Stimulated activated CD4-positive, alpha-beta T cell treated with anti-CD3 and anti-CD28 coated beads, Interleukin-4, amount 100 ng/mL, for 24 hours (primary cell): ENCODE measurements at regions not wholly inside any gene's neighbourhood (a gene's known extent, or its start where the extent isn't known, plus 50 kb on each side); places are given as distances from the start of the nearest gene placed in this dataset.
"Not testable (repeated sequence)": the region's sequence is repeated elsewhere in the genome, so short reads cannot be mapped to it uniquely, and the experiment has no call there.

Experiments
- DNase-seq: peaks from one replicate; pipeline ENCODE4 v3.0.0-alpha.2; 2020

DNA sequence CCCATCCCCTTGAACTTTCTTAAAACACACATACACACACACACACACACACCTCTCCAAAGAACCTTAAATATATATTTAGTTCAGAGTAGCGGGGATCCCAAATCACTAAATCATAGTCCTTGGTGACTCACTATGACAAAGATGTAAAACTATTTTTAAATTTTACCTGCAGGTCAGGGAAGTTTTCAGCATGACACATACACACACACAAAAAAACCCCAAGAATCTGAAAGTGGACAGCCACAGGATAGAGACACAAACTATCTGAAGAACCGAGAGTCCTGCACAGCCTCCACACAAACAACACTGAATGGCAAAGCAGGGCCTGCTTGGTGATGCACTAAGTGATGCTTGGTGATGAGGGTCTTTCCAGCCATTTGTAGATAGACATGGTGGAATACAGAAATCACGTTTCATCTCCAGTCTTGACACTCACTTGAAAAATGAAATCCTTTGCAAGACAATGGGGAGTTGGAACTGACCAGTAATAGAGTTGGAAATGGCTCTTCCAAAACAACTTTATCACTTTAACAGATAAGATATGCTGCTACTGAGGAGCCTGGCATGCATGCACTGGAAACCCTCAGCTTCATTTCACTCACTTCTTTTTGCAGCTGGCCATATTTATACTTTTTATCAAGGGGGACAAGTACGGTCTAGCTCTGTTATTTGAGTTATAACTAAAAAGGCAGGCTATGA, 307.3 kb downstream of the RAPGEF2 start:
- no peak for DNase-seq

DNA sequence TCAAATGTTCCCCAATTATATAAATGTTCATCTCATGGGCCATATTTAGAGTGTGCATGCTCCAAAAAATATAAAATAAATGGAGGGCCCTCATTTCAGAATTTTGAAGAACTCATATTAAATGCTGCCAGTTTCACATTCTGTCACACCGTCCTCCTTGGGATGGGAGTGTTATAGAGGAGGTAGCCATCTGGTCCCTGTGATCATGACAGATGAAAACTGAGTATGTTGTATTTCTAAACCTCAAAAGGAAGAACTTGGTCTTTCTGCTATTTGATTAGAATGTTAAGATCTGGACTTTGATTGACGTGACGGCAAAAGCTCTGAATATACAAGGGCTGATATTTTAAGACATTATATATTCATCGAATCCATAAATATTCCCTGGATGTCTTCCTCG, 308.0 kb downstream of the RAPGEF2 start:
- DNase-seq: no peak

GRCh38 chr4:159413306-159413943, 310.5 kb downstream of the RAPGEF2 start:
- no peak for DNase-seq

DNA sequence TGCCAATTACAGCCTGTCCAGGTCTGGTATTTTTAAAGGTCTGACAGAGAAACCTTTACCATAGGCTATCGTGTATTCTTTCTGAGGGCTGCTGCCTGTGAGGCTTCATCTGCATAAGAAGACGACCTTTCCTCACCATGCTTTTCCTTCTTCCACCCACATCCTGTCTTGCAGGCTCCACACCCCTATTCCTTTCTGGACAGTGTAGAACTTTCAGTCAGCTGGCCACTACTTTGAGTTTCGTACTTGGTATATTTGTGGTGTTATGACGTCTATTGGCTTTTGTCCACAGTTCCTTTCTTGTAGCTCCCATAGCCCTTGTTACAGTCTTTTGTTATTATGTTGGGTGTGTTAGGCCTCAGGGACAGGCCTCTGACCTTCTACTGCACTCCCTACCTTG, 311.4 kb downstream of the RAPGEF2 start:
- DNase-seq: no peak

- DNase-seq: no peak
Observed at GRCh38 chr4:159416073-159416472, 313.2 kb downstream of the RAPGEF2 start.

GRCh38 chr4:159416996-159417395, 314.1 kb downstream of the RAPGEF2 start:
- no peak for DNase-seq

DNA sequence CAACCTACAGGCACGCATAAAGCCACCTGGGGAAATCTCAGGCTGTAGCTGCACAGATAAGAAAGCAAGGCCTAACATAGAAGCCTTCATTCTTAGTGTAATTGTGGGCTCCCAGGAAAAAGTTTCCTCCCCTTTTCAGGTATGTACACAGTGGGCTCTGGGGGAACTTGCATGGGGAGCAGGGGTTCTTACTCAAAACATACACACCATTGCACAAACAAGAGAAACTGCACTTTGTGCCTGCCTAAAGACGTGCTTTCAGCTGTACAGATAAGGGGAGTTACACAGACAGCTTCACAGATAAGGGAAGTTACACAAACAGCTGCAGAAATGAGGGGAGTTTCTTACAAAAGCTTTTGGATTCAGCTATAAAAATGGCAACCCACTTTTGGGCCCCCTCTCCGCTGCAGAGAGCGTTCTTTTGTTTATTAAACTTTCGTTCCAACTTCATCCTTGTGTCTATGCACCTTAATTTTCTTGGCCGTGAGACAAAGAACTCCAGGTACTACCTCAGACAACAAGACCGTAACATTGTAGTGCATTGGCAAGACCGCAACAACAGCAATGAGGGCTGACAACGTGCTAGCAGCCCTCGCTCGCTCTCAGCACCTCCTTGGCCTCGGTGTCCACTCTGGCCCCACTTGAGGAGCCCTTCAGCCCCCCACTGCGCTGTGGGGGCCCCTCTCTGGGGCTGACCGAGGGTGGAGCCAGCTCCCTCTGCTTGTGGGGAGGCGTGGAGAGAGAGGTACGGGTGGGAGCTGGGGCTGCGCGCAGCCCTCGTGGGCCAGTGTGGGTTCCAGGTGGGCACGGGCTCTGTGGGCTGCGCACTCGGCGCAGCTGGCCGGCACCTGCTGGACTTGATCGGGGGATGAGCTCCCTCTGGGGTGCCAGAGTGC, 317.5 kb downstream of the RAPGEF2 start:
- DNase-seq: no peak

DNA sequence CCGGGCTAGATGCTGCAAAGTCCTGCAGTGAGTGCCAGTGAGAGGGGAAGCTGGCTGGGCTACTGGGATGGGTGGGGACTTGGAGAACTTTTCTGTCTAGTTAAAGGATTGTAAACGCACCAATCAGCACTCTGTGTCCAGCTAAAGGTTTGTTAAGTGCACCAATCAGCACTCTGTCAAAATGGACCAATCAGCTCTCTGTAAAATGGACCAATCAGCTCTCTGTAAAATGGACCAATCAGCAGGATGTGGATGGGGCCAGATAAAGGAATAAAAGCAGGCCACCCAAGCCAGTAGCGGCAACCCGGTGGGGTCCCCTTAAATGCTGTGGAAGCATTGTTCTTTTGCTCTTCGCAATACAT, 318.2 kb downstream of the RAPGEF2 start:
- not testable (repeated sequence) for DNase-seq

DNA sequence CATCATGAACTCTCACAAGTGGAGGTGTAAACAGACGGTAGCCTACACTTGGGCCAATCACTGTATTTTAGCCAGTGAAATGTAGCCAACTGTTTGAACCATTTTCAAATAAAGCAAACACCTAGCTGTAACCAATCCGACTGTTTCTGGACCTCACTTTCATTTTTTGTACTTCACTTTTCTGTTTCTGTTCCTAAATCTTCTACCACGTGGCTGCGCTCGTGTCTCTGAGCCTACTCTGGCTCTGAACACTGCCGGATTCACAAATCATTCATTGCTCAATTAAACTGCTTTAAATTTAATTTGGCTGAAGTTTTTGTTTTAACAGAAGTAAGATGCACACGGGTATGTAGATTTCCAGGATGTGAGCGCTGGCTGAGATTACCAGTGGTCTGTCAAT, 319.1 kb downstream of the RAPGEF2 start:
- no peak for DNase-seq

GRCh38 chr4:159422626-159423025, 319.7 kb downstream of the RAPGEF2 start:
- DNase-seq: no peak

GRCh38 chr4:159425737-159426305, 322.9 kb downstream of the RAPGEF2 start:
- no peak for DNase-seq

GRCh38 chr4:159428293-159428692, 325.4 kb downstream of the RAPGEF2 start:
- no peak for DNase-seq

- DNase-seq: no peak
Observed at GRCh38 chr4:159428975-159429692, 326.3 kb downstream of the RAPGEF2 start.

DNA sequence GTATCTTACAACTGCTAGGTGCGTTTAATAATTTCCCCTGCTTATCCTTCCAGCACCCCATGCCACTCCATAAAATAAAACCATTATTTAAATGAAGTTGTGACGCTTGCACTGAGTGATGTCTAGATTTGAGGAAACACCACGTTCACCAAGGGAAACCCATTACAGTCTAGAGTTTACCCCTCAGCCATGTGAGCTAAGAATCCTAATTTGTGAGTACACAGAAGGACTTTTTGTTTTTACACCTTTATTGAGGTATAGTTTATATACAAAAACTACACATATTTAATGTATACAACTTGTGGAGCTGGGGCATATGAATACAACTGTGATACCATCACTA, 326.8 kb downstream of the RAPGEF2 start:
- DNase-seq: no peak

- DNase-seq: no peak
Observed at GRCh38 chr4:159430896-159431295, 328.0 kb downstream of the RAPGEF2 start.

DNA sequence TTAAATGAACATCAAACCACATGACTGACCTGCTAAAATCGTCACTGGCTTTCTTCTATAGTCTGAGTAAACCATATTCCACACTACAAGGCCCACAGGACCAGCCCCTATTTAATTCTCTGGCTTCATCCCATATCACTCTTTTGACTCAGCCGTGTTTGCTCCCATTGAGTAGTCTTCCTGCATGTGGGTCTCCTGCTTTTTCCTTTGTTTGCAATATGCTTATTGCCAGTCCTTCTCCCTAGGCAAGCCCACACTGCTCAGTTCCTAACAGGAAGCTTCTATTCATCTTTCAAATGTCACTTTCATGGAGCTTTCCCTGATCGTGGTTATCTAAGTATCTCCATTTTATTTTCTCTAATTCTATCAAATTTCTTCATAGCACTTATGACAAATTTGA, 329.6 kb downstream of the RAPGEF2 start:
- no peak for DNase-seq

GRCh38 chr4:159433337-159433736, 330.5 kb downstream of the RAPGEF2 start:
- DNase-seq: no peak

DNA sequence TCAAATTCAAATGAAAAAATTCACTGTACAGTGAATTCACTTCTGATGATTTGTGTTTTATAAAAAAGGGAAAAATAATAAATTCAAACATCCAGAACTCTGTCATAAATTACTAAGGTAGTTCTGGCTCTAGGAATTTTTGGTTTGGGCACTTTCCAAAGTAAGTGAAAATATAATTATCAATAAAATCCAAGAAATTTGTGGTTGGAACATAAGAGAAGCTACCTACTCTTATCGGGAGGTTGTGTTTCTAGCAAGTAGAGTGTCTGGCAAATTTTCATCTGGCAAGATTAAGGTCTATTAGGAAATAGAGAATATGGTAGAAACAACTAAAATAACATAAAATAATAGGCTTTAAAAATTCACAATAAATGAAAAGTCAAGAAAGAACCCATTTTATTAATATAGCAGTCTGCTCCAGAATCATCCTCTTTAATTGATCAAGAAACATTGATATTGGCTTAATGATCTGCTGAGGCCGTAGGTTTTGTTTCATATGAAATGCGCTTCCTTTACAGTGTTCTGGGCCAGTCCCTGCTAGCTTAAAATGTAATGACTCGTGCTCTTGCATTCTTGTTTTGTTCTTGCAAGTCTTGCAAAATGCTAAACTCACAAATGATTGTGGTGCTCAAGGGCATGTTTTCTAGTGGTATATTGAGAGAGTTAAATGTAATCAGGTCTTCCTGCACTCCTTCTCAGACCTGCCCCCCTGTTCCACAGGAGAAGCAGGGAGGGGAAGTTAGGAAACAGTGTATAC, 331.4 kb downstream of the RAPGEF2 start:
- DNase-seq: no peak

DNA sequence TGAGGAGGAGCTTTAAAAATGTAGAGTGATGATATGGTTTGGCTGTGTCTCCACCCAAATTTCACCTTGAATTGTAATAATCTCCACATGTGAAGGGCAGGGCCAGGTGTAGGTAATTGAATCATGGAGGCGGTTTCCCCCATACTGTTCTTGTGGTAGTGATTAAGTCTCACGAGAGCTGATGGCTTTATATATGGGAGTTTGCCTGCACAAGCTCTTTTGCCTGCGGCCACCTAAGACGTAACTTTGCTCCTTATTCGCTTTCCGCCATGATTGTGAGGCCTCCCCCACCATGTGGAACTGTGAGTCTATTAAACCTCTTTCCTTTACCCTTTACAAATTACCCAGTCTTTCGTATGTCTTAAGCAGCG, 332.0 kb downstream of the RAPGEF2 start:
- DNase-seq: no peak

- DNase-seq: no peak
Observed at GRCh38 chr4:159435561-159436023, 332.7 kb downstream of the RAPGEF2 start.

- no peak for DNase-seq
Observed at GRCh38 chr4:159443975-159444374, 341.1 kb downstream of the RAPGEF2 start.

GRCh38 chr4:159444678-159445077, 341.8 kb downstream of the RAPGEF2 start:
- DNase-seq: no peak
